ENCODE measurements at regions not wholly inside any gene's neighbourhood (a gene's known extent, or its start where the extent isn't known, plus 50 kb on each side); places are given as distances from the start of the nearest gene placed in this dataset.

DNA sequence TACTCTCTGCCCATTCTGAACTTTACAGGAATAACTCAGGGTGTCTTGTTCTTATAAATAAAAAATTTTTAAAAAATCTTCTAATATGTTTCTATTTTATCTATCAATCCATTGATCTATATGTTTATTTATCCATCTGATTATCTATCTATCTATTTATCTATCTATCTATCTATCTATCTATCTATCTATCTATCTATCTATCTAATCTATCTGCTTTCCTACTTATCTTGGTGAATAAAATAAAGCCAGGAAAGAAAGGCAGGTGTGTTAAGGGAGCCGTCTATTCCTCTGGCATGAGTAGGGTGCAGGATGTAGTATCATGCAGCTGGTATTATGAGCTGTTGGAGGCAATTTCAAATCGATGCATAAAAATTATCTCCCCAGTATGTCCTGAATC lies 153.0 kb downstream of the FOXA2 start:
- TF ChIP-seq, protein P1, sequence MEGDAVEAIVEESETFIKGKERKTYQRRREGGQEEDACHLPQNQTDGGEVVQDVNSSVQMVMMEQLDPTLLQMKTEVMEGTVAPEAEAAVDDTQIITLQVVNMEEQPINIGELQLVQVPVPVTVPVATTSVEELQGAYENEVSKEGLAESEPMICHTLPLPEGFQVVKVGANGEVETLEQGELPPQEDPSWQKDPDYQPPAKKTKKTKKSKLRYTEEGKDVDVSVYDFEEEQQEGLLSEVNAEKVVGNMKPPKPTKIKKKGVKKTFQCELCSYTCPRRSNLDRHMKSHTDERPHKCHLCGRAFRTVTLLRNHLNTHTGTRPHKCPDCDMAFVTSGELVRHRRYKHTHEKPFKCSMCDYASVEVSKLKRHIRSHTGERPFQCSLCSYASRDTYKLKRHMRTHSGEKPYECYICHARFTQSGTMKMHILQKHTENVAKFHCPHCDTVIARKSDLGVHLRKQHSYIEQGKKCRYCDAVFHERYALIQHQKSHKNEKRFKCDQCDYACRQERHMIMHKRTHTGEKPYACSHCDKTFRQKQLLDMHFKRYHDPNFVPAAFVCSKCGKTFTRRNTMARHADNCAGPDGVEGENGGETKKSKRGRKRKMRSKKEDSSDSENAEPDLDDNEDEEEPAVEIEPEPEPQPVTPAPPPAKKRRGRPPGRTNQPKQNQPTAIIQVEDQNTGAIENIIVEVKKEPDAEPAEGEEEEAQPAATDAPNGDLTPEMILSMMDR (IDR thresholded peaks at IDR 0.05; ENCODE audit: low read depth, low read length) = no peak
- TF ChIP-seq POLR2A (IDR thresholded peaks at IDR 0.05; ENCODE audit: extremely low read depth, insufficient read length) = no peak
- no peak for TF ChIP-seq MYC (IDR thresholded peaks at IDR 0.05; ENCODE audit: low read depth, low read length)
- TF ChIP-seq, protein P2, sequence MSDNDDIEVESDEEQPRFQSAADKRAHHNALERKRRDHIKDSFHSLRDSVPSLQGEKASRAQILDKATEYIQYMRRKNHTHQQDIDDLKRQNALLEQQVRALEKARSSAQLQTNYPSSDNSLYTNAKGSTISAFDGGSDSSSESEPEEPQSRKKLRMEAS (IDR thresholded peaks at IDR 0.05; ENCODE audit: low read depth, low read length) = no peak

Data from NB4 (cell line).